ENCODE measurements at regions not wholly inside any gene's neighbourhood (a gene's known extent, or its start where the extent isn't known, plus 50 kb on each side); places are given as distances from the start of the nearest gene placed in this dataset.

DNA sequence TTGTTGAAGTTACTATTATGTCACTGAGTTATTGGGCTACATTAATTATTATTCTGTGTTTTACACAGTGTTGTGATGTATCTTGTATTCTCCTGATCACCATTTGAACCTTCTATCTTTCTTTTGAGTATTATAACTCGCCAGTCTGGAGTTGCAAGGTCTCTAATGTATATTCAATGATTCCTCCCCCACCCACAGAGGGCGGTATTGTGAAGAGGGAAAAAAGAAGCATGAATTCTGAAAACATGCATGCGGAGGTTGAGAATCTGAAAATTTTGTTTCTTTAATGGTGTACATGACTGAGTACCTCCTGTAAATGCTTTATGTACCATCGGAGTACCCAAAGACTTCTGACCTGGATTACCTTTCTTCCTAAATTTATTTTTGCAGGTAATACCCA is 266.6 kb downstream of the NR4A2 start:
- TF ChIP-seq, protein P1, sequence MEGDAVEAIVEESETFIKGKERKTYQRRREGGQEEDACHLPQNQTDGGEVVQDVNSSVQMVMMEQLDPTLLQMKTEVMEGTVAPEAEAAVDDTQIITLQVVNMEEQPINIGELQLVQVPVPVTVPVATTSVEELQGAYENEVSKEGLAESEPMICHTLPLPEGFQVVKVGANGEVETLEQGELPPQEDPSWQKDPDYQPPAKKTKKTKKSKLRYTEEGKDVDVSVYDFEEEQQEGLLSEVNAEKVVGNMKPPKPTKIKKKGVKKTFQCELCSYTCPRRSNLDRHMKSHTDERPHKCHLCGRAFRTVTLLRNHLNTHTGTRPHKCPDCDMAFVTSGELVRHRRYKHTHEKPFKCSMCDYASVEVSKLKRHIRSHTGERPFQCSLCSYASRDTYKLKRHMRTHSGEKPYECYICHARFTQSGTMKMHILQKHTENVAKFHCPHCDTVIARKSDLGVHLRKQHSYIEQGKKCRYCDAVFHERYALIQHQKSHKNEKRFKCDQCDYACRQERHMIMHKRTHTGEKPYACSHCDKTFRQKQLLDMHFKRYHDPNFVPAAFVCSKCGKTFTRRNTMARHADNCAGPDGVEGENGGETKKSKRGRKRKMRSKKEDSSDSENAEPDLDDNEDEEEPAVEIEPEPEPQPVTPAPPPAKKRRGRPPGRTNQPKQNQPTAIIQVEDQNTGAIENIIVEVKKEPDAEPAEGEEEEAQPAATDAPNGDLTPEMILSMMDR (IDR thresholded peaks at IDR 0.05): no peak
- no peak for TF ChIP-seq POLR2A (IDR thresholded peaks at IDR 0.05)

Measured in sigmoid colon (tissue), 3 donors.